NT2/D1 (cell line): ENCODE measurements at regions not wholly inside any gene's neighbourhood (a gene's known extent, or its start where the extent isn't known, plus 50 kb on each side); places are given as distances from the start of the nearest gene placed in this dataset.

Experiments
- DNase-seq: peaks from one replicate; pipeline ENCODE4 v3.0.0-alpha.2; 2011; ENCODE audit warnings: low read depth, low spot score
- H3K27me3 ChIP-seq: 2 replicates; pipeline ENCODE4 v1.6.0; 2011; ENCODE audit warnings: mild to moderate bottlenecking; ENCODE audit not compliant: insufficient read length, insufficient read depth
- H3K36me3 ChIP-seq: 2 replicates; pipeline ENCODE4 v1.6.1; 2011; ENCODE audit warnings: mild to moderate bottlenecking, low read length, mixed read lengths; ENCODE audit not compliant: insufficient read depth, insufficient read length
- H3K4me1 ChIP-seq: 2 replicates; pipeline ENCODE4 v1.5.1; 2011; ENCODE audit not compliant: insufficient read depth, insufficient read length
- H3K4me3 ChIP-seq: 2 replicates; pipeline ENCODE4 v1.5.1; 2011; ENCODE audit warnings: low read depth; ENCODE audit not compliant: insufficient read length
- H3K9ac ChIP-seq: 2 replicates; pipeline ENCODE4 v1.6.0; 2011; ENCODE audit warnings: low read depth; ENCODE audit not compliant: insufficient read length
- H3K9me3 ChIP-seq: 2 replicates; pipeline ENCODE4 v1.5.1; 2011; ENCODE audit warnings: mild to moderate bottlenecking, low read length; ENCODE audit not compliant: insufficient read depth
- SUZ12 ChIP-seq: IDR thresholded peaks from 2 replicates; pipeline ENCODE4 v1.6.1; 2011; ENCODE audit not compliant: insufficient read length, insufficient read depth; ENCODE audit errors: extremely low read depth
- YY1 ChIP-seq: IDR thresholded peaks from 2 replicates; pipeline ENCODE4 v1.6.1; 2011; ENCODE audit not compliant: insufficient read length, insufficient read depth
- ZNF274 ChIP-seq: IDR thresholded peaks from 2 replicates; pipeline ENCODE4 v1.6.1; 2011; ENCODE audit warnings: mild to moderate bottlenecking, low read depth, low read length

DNA sequence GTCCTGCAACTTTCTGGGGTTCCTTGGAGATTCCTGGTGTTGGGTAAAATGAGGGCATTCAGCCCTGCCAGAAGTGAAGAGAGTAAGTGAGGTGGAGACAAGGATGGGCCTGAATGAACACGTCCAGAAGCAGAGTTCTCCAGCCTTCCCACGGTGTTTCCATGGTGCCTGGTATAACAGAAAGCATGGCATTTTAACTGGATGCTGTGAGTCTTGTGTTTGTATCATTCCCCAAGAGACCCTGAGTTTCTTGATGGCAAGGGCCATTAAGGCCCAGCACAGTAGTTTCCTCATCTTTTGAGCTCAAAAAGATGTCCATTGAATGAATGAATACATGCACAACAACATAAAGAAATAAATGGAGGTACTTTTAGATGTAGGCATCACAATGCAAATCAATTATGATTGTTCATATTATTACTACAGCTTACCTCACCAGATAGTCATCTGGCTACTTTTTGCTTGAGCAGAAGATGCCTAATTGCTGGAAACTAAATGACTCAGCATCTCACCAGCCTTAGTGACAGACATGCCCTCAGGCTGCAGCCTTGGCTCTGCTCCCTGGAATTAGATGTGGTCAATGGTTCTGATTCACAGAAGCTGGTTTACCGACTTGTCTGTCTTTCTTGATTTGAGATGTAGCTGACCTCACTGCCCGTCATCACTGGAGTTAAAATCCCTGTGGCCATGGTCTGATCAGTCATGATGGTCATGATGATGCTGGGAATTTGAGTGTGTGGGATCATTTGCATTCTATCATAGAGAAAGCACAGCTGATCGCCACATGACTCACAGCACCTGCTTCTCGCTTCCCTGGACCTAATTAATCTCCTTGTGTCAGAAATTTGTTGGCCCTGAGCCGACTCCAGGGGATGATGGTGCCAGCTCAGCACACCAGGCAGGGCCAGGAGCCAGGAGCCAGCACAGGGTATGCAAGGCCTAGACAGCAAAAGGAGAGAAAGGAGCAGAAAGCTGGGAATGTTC is 83.9 kb downstream of the CXCL12 start:
- DNase-seq, result no peak
- H3K4me3 ChIP-seq, result no peak overlapping the region

GRCh38 chr10:44298713-44299112 is 86.2 kb downstream of the CXCL12 start:
- H3K27me3 ChIP-seq, result no peaks in the 10 kb centered on the region

More for the DNA sequence above, 83.9 kb downstream of the CXCL12 start:
- H3K9me3 ChIP-seq, result peaks cover 14% of the 10 kb centered on the region
- H3K27me3 ChIP-seq, result no peaks in the 10 kb centered on the region
- TF ChIP-seq YY1, result no peak
- no peak overlapping the region for H3K9ac ChIP-seq
- no peaks in the 10 kb centered on the region for H3K36me3 ChIP-seq
- no peaks in the 10 kb centered on the region for H3K4me1 ChIP-seq

DNA sequence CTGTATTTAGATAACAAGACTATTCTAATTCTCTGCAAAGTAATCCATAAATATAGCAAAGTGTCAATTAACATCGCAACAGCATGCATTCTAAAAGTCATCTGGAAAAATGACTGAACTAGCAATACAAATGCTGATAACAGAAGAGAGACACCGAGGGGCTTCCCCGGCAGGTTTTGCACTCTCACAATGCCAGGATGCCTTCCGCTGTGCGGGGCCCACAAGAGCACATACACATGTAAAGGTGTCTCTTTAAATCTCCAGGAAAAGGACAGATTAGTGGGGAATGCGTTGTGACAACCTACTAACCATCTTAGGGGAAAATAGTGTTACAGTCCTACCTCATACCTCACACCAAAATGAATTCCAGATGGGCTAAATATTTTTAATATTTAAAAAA is 86.9 kb downstream of the CXCL12 start:
- Histone ChIP-seq H3K27me3 (no peaks in the 10 kb centered on the region), H3K9me3 (0 out of 2 replicates have a peak, but pooled peaks cover 1% of the 10 kb centered on the region), H3K4me1 (no peaks in the 10 kb centered on the region), H3K36me3 (no peaks in the 10 kb centered on the region), H3K9ac (no peak overlapping the region), H3K4me3 (no peak overlapping the region)
- no peak for DNase-seq
- TF ChIP-seq SUZ12, result no peak
- TF ChIP-seq ZNF274, result no peak
- no peak for TF ChIP-seq YY1

More at GRCh38 chr10:44298713-44299112, 86.2 kb downstream of the CXCL12 start:
- no peak overlapping the region for H3K4me3 ChIP-seq
- DNase-seq, result no peak
- TF ChIP-seq YY1 (no peak), ZNF274 (no peak), SUZ12 (no peak)
- no peaks in the 10 kb centered on the region for H3K36me3 ChIP-seq
- no peaks in the 10 kb centered on the region for H3K4me1 ChIP-seq
- H3K9ac ChIP-seq, result no peak overlapping the region
- peaks cover 9% of the 10 kb centered on the region for H3K9me3 ChIP-seq

GRCh38 chr10:44295644-44296241 is 89.2 kb downstream of the CXCL12 start:
- Histone ChIP-seq H3K4me3 (no peak overlapping the region), H3K36me3 (no peaks in the 10 kb centered on the region), H3K9ac (no peak overlapping the region), H3K27me3 (no peaks in the 10 kb centered on the region), H3K4me1 (no peaks in the 10 kb centered on the region), H3K9me3 (no peaks in the 10 kb centered on the region)
- no peak for DNase-seq
- TF ChIP-seq SUZ12 (no peak), ZNF274 (no peak), YY1 (no peak)

- H3K9me3 ChIP-seq, result no peaks in the 10 kb centered on the region
- TF ChIP-seq ZNF274, result no peak
- no peak for TF ChIP-seq SUZ12
- TF ChIP-seq YY1, result no peak
- H3K36me3 ChIP-seq, result no peaks in the 10 kb centered on the region
- H3K9ac ChIP-seq, result no peak overlapping the region
- H3K4me1 ChIP-seq, result no peaks in the 10 kb centered on the region
- H3K27me3 ChIP-seq, result no peaks in the 10 kb centered on the region
- no peak for DNase-seq
- no peak overlapping the region for H3K4me3 ChIP-seq
Observed at GRCh38 chr10:44294726-44295412, 90.0 kb downstream of the CXCL12 start.

DNA sequence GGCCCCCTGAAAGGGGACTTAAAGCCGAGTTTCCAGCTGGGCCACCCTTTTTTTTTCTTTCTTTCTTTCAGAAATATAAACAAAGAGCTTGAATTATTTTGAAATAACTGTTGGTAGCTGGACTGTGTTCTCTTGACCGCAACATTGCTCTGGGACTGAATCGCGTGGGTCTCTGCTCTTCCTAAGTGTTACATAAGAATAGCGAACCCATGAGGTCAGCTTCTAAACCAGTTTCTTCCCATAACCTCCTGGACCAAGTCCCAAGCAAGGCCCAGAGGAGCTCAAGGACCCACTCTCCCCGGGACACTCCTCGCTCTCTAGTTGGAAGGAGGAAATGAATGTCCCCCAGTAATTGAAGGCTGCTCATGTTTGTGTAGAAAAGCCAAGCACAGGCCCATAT is 91.1 kb downstream of the CXCL12 start:
- DNase-seq, result no peak
- Histone ChIP-seq H3K36me3 (no peaks in the 10 kb centered on the region), H3K27me3 (no peaks in the 10 kb centered on the region), H3K4me1 (no peaks in the 10 kb centered on the region), H3K9ac (no peak overlapping the region), H3K9me3 (no peaks in the 10 kb centered on the region), H3K4me3 (no peak overlapping the region)
- TF ChIP-seq ZNF274 (no peak), SUZ12 (no peak), YY1 (no peak)
